ENCODE measurements at regions not wholly inside any gene's neighbourhood (a gene's known extent, or its start where the extent isn't known, plus 50 kb on each side); places are given as distances from the start of the nearest gene placed in this dataset.

- H3K4me3 Mint-ChIP-seq: no peak overlapping the region
- peaks cover 7% of the 10 kb centered on the region for H3K27me3 Mint-ChIP-seq (ENCODE audit: low read depth)
- CTCF ChIA-PET: no interaction called here
- H3K9me3 Mint-ChIP-seq (ENCODE audit: insufficient read depth): no peaks in the 10 kb centered on the region
- H3K36me3 Mint-ChIP-seq (ENCODE audit: low read depth): no peaks in the 10 kb centered on the region
- POLR2A ChIA-PET: no interaction called here
- H3K27ac Mint-ChIP-seq: no peak overlapping the region
- DNase-seq: no peak
- ATAC-seq: no peak
- no peaks in the 10 kb centered on the region for H3K4me1 Mint-ChIP-seq (ENCODE audit: low read depth)
These were observed 127.1 kb downstream of the EHF start for GRCh38 chr11:34748036-34748435.

- H3K36me3 Mint-ChIP-seq (ENCODE audit: low read depth): no peaks in the 10 kb centered on the region
- ChIA-PET POLR2A (no interaction called here), CTCF (no interaction called here)
- no peaks in the 10 kb centered on the region for H3K9me3 Mint-ChIP-seq (ENCODE audit: insufficient read depth)
- ATAC-seq: no peak
- peaks cover 7% of the 10 kb centered on the region for H3K27me3 Mint-ChIP-seq (ENCODE audit: low read depth)
- H3K27ac Mint-ChIP-seq: no peak overlapping the region
- DNase-seq: no peak
- no peaks in the 10 kb centered on the region for H3K4me1 Mint-ChIP-seq (ENCODE audit: low read depth)
- H3K4me3 Mint-ChIP-seq: no peak overlapping the region
These were observed 126.4 kb downstream of the EHF start for GRCh38 chr11:34747251-34747650.

GRCh38 chr11:34745195-34745594 lies 124.3 kb downstream of the EHF start:
- H3K27ac Mint-ChIP-seq: no peak overlapping the region
- POLR2A ChIA-PET: no interaction called here
- no peak for ATAC-seq
- no peak for DNase-seq
- no peaks in the 10 kb centered on the region for H3K36me3 Mint-ChIP-seq (ENCODE audit: low read depth)
- CTCF ChIA-PET: no interaction called here
- H3K27me3 Mint-ChIP-seq (ENCODE audit: low read depth): peaks cover 9% of the 10 kb centered on the region
- H3K4me1 Mint-ChIP-seq (ENCODE audit: low read depth): no peaks in the 10 kb centered on the region
- no peak overlapping the region for H3K4me3 Mint-ChIP-seq
- H3K9me3 Mint-ChIP-seq (ENCODE audit: insufficient read depth): no peaks in the 10 kb centered on the region

DNA sequence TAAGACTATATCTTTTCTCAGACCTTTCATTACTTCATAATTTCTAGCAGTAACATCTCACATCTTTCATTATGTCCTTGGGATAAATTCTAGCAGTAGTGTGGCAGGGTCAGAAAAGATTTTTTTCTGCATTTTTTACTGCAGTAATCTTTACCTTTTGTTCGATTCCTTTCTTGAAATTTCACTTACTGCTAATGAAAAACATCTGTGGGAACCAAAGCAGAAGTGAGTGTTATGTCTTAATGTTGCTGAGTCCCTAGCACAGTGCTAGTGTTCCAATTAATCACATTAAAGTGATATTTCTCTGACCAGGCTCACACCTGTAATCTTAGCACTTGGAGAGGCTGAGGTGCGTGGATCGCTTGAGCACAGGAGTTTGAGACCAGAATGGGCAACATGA lies 123.6 kb downstream of the EHF start:
- ChIA-PET CTCF (no interaction called here), POLR2A (no interaction called here)
- Mint-ChIP-seq H3K4me3 (no peak overlapping the region), H3K4me1 (ENCODE audit: low read depth) (no peaks in the 10 kb centered on the region), H3K27ac (no peak overlapping the region), H3K9me3 (ENCODE audit: insufficient read depth) (no peaks in the 10 kb centered on the region), H3K36me3 (ENCODE audit: low read depth) (no peaks in the 10 kb centered on the region), H3K27me3 (ENCODE audit: low read depth) (peaks cover 9% of the 10 kb centered on the region)
- no peak for ATAC-seq
- no peak for DNase-seq

DNA sequence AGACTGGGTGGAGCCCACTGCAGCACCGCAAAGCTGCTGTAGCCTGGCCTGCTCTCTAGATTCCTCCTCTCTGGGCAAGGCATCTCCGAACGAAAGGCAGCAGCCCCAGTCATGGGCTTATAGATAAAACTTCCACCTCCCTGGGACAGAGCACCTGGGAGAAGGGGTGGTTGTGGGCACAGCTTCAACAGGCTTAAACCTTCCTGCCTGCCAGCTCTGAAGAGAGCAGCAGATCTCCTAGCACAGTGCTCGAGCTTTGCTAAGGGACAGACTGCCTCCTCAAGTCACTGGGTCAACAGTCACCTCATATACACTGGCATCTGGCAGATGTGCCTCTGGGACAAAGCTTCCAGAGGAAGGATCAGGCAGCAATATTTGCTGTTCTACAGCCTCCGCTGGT lies 117.3 kb downstream of the EHF start:
- H3K36me3 Mint-ChIP-seq (ENCODE audit: low read depth): no peaks in the 10 kb centered on the region
- no peak overlapping the region for H3K4me3 Mint-ChIP-seq
- H3K9me3 Mint-ChIP-seq (ENCODE audit: insufficient read depth): no peaks in the 10 kb centered on the region
- CTCF ChIA-PET: no interaction called here
- POLR2A ChIA-PET: no interaction called here
- no peaks in the 10 kb centered on the region for H3K4me1 Mint-ChIP-seq (ENCODE audit: low read depth)
- no peak overlapping the region for H3K27ac Mint-ChIP-seq
- ATAC-seq (no peak), DNase-seq (no peak)
- peaks cover 13% of the 10 kb centered on the region for H3K27me3 Mint-ChIP-seq (ENCODE audit: low read depth)

DNA sequence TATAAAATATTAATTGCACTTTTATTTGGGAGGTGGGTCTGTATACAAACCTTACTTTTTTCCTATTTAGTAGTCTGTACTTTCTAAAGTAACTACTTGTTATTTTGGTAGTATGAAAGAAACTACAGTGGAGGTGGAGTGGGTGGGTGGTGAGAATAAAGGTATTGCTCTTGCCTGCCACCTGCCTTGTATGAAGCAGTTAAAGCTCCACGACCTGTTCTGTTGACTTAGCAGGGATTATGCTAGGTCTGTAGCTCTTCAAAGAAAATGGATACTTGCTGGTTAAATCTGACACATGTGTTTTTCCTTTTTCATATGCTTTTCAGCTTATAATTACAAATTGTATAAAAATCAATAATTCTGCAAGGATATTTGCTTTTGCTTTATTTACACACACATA lies 111.9 kb downstream of the EHF start:
- no peak for ATAC-seq
- ChIA-PET POLR2A (interaction anchor here (0.6 kb wide), 1 partner anchor 694 kb away, joined by 3 read pairs; no protein-coding TSS in a partner anchor), CTCF (no interaction called here)
- no peaks in the 10 kb centered on the region for H3K4me1 Mint-ChIP-seq (ENCODE audit: low read depth)
- no peak for DNase-seq
- H3K36me3 Mint-ChIP-seq (ENCODE audit: low read depth): no peaks in the 10 kb centered on the region
- H3K9me3 Mint-ChIP-seq (ENCODE audit: insufficient read depth): no peaks in the 10 kb centered on the region
- H3K4me3 Mint-ChIP-seq: no peak overlapping the region
- no peak overlapping the region for H3K27ac Mint-ChIP-seq
- H3K27me3 Mint-ChIP-seq (ENCODE audit: low read depth): peaks cover 15% of the 10 kb centered on the region

DNA sequence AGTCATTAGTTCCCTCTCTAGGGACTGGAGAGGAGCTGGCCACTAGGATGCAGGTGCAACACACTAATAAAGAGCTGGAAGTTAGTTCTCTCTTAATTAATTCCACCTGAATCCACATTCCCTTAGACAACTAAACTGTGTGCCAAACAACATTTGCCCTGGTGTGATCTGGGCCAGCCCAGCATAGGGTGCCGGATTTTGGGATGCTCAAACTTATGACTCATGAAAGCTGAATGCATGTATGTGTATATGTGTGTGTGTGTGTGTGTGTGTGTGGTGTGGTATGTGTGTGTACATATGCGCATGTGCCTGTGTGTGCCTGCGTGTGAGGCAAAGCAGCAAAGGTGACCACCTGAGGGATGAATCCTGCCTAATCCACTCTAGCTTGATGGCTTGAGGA lies 110.7 kb downstream of the EHF start:
- CTCF ChIA-PET: no interaction called here
- H3K36me3 Mint-ChIP-seq (ENCODE audit: low read depth): no peaks in the 10 kb centered on the region
- POLR2A ChIA-PET: no interaction called here
- no peaks in the 10 kb centered on the region for H3K4me1 Mint-ChIP-seq (ENCODE audit: low read depth)
- no peaks in the 10 kb centered on the region for H3K9me3 Mint-ChIP-seq (ENCODE audit: insufficient read depth)
- DNase-seq: no peak
- H3K27me3 Mint-ChIP-seq (ENCODE audit: low read depth): peaks cover 15% of the 10 kb centered on the region
- no peak for ATAC-seq
- H3K27ac Mint-ChIP-seq: no peak overlapping the region
- H3K4me3 Mint-ChIP-seq: no peak overlapping the region

GRCh38 chr11:34730544-34731295 lies 109.8 kb downstream of the EHF start:
- Mint-ChIP-seq H3K27me3 (ENCODE audit: low read depth) (peaks cover 13% of the 10 kb centered on the region), H3K36me3 (ENCODE audit: low read depth) (no peaks in the 10 kb centered on the region), H3K4me3 (no peak overlapping the region), H3K9me3 (ENCODE audit: insufficient read depth) (no peaks in the 10 kb centered on the region), H3K4me1 (ENCODE audit: low read depth) (no peaks in the 10 kb centered on the region), H3K27ac (no peak overlapping the region)
- ChIA-PET CTCF (no interaction called here), POLR2A (no interaction called here)
- no peak for ATAC-seq
- DNase-seq: no peak

DNA sequence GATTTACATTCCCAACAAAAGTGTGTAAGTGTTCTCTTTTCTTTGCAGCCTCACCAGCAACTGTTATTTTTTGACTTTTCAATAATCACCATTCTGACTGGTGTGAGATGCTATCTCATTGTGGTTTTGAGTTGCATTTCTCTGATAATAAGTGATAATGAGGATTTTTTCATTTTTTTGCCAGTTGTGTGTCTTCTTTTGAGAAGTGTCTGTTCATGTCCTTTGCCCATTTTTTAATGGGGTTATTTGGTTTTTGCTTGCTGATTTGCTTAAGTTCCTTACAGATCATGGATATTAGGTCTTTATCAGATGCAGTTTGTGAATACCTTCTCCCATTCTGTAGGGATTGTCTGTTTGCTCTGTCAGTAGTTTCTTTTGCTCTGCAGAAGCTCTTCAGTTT lies 107.7 kb downstream of the EHF start:
- Mint-ChIP-seq H3K4me1 (ENCODE audit: low read depth) (no peaks in the 10 kb centered on the region), H3K36me3 (ENCODE audit: low read depth) (no peaks in the 10 kb centered on the region), H3K27me3 (ENCODE audit: low read depth) (peaks cover 11% of the 10 kb centered on the region), H3K9me3 (ENCODE audit: insufficient read depth) (peaks cover 5% of the 10 kb centered on the region), H3K4me3 (no peak overlapping the region), H3K27ac (no peak overlapping the region)
- ATAC-seq (no peak), DNase-seq (no peak)
- ChIA-PET POLR2A (no interaction called here), CTCF (no interaction called here)

DNA sequence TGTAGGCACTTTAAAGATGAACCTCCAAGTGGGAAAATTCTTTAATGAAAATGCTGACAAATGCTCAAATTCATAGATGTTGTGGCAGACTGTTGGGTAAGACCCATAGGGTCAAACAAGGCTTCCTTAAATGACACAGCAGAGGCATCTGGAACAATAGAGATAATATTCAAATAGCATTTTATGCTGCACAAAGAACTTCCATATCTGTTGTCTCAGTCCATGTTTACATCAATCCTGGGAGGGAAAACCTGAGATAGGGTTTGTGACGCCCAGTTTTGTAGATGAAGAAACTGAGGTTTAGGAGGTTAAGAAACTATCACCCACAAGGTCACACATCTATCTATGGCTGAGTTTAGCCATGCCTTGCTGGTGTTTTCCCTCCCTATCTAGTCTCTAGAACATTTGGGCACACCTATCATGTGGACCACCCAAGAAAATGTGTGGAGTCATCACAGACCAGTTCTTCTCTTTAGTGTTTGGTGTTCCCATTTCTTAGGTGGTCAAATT lies 106.4 kb downstream of the EHF start:
- no peaks in the 10 kb centered on the region for H3K4me1 Mint-ChIP-seq (ENCODE audit: low read depth)
- peaks cover 11% of the 10 kb centered on the region for H3K27me3 Mint-ChIP-seq (ENCODE audit: low read depth)
- no peak overlapping the region for H3K27ac Mint-ChIP-seq
- H3K4me3 Mint-ChIP-seq: no peak overlapping the region
- ATAC-seq (no peak), DNase-seq (no peak)
- CTCF ChIA-PET: no interaction called here
- POLR2A ChIA-PET: no interaction called here
- no peaks in the 10 kb centered on the region for H3K36me3 Mint-ChIP-seq (ENCODE audit: low read depth)
- H3K9me3 Mint-ChIP-seq (ENCODE audit: insufficient read depth): peaks cover 5% of the 10 kb centered on the region

DNA sequence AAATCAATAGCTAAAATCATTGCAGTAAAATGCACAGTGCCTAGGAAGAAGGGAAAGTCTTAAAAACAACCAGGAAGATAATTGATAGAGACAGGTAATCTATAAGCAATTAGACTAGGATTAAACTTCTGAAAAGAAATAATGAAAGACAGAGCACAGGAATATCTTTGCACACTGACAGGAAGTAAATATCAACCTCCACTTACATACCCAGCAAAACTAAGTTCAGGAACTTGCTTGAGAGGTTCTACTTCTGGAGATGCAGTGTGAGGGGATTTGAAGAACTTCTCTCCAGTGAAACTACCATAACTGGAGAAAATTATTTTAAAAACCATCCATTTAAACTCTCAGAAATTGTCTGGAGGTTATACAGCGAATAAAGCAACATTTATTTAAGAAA lies 104.1 kb downstream of the EHF start:
- Mint-ChIP-seq H3K27me3 (ENCODE audit: low read depth) (peaks cover 6% of the 10 kb centered on the region), H3K27ac (no peak overlapping the region), H3K36me3 (ENCODE audit: low read depth) (no peaks in the 10 kb centered on the region), H3K4me1 (ENCODE audit: low read depth) (no peaks in the 10 kb centered on the region), H3K9me3 (ENCODE audit: insufficient read depth) (peaks cover 5% of the 10 kb centered on the region), H3K4me3 (no peak overlapping the region)
- DNase-seq: no peak
- CTCF ChIA-PET: no interaction called here
- no peak for ATAC-seq
- POLR2A ChIA-PET: no interaction called here

DNA sequence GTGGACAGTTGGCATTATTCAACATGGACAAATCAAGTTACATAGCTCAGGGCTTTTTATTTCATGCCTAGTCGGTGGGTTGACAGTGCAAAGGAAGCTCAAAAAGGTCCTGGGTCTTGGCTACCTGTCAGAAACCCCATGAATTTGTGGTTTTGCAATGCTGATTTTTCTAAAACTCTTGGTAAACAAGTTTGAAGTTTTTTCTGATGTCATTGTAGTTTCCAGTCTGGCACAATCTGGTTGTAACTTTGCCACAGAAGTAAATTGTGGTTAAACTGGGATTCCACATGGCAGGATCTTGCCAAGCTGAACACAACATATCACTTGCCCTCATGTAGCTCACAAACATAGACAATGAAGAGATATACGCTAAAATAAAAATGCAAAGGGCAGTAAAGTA lies 100.8 kb downstream of the EHF start:
- Mint-ChIP-seq H3K27ac (no peak overlapping the region), H3K4me3 (no peak overlapping the region), H3K9me3 (ENCODE audit: insufficient read depth) (peaks cover 5% of the 10 kb centered on the region), H3K27me3 (ENCODE audit: low read depth) (no peaks in the 10 kb centered on the region), H3K36me3 (ENCODE audit: low read depth) (no peaks in the 10 kb centered on the region), H3K4me1 (ENCODE audit: low read depth) (no peaks in the 10 kb centered on the region)
- DNase-seq (no peak), ATAC-seq (no peak)
- ChIA-PET CTCF (no interaction called here), POLR2A (no interaction called here)

DNA sequence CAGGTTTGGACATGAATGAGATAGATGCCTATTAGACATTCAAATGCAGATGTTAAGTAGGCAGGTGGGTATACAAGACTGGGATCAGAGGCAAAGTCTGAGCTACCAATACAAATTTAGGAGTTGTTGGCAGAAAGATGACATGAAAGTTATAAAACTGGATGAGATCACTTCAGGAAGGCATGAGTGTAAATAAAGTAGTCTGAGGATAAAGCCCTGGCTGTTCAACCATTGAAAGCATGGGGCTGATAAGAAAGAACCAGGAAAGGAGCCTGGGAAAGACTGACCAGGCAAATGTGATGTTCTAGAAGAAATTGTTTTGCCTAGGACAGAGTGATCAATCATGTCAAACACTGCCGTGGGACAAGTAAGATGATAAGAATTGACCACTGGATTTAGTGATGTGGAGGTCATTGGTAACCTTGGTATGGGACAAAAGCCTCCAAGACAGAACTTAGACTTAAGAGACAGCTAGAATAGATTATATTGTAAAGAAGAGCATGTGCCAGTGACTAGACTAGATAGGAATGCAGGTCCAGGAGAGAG lies 98.5 kb downstream of the EHF start:
- CTCF ChIA-PET: no interaction called here
- no peak overlapping the region for H3K27ac Mint-ChIP-seq
- POLR2A ChIA-PET: no interaction called here
- H3K36me3 Mint-ChIP-seq (ENCODE audit: low read depth): no peaks in the 10 kb centered on the region
- no peak for DNase-seq
- H3K4me1 Mint-ChIP-seq (ENCODE audit: low read depth): no peaks in the 10 kb centered on the region
- no peaks in the 10 kb centered on the region for H3K9me3 Mint-ChIP-seq (ENCODE audit: insufficient read depth)
- no peak for ATAC-seq
- H3K27me3 Mint-ChIP-seq (ENCODE audit: low read depth): no peaks in the 10 kb centered on the region
- H3K4me3 Mint-ChIP-seq: no peak overlapping the region

All from activated CD8-positive, alpha-beta T cell treated with anti-CD3 and anti-CD28 coated beads, Interleukin-2, amount 10 ng/mL, durations not matched to agents 7 days and 5 days (primary cell).